ENCODE measurements at regions not wholly inside any gene's neighbourhood (a gene's known extent, or its start where the extent isn't known, plus 50 kb on each side); places are given as distances from the start of the nearest gene placed in this dataset.

DNA sequence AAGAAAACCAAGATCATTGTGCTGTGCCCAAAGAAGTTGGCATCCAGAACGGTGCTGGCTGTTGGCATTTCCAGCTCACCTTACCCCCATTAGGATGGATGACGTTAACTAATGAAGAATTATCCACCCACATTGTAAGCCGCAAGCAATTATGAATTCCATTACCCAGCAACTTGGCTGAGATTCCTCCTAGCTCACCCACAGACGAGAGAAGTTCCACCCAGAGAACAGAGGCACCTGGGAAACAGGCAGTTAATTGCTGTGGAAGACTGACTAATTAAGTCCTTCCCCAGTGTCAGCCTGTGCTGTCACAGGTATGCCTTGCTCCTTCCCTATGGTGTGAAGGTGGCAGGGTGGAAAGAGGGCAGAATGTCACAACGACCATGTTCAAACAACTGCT is 456.2 kb upstream of the CDH5 start:
- no peak overlapping the region for H3K4me3 ChIP-seq (ENCODE audit: low read depth, low read length)
- in situ Hi-C loops (cut with HindIII; ENCODE audit: low sequenced_read_pairs) = no loop called here
- no peak for TF ChIP-seq CTCF (IDR thresholded peaks at IDR 0.05; ENCODE audit: low read depth, low read length)
- DNase-seq (ENCODE audit: low read depth, low spot score) = no peak

DNA sequence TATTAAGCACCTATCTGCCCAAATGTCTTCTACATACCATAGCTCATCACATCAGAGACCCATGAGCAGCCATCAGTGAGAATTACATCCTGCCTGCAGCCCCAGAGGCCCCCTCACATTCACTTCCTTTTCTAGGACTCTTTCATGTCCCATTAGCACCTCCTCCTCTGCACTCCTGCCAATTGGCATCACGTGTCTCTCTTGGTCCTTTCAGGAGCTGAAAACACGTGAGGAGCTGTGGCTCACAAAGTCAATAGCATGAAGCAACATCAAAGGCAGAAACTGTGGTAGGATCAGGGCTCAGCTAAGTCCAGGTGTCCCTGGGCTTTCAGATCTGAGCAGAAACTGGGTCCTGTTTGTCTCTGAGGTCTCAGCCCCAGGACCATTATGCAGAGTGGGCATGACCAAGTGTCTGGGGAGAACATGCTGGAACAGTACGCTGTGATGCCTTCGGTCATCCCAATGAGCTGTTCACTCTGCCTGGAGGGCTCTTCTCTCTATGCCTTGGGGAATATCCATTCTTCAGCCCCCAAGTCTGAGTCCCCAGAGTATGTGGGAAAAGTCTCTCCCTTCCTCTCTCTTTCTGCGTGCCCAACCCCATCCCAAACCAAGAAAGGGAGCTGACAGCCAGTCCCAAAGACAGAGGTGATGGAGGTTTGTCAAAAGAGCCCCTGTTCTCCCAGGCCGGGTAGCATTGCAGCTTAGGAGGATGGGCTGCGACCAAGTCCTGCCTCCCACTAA is 457.0 kb upstream of the CDH5 start:
- TF ChIP-seq CTCF (IDR thresholded peaks at IDR 0.05; ENCODE audit: low read depth, low read length) = no peak
- in situ Hi-C loops (cut with HindIII; ENCODE audit: low sequenced_read_pairs) = no loop called here
- no peak for DNase-seq (ENCODE audit: low read depth, low spot score)
- no peak overlapping the region for H3K4me3 ChIP-seq (ENCODE audit: low read depth, low read length)

- in situ Hi-C loops (cut with HindIII; ENCODE audit: low sequenced_read_pairs) = no loop called here
- no peak for TF ChIP-seq CTCF (IDR thresholded peaks at IDR 0.05; ENCODE audit: low read depth, low read length)
- H3K4me3 ChIP-seq (ENCODE audit: low read depth, low read length) = no peak overlapping the region
- DNase-seq (ENCODE audit: low read depth, low spot score) = no peak
Measured at GRCh38 chr16:65908568-65908967, 457.9 kb upstream of the CDH5 start.

GRCh38 chr16:65905331-65905730 is 461.2 kb upstream of the CDH5 start:
- TF ChIP-seq CTCF (IDR thresholded peaks at IDR 0.05; ENCODE audit: low read depth, low read length) = no peak
- H3K4me3 ChIP-seq (ENCODE audit: low read depth, low read length) = no peak overlapping the region
- no peak for DNase-seq (ENCODE audit: low read depth, low spot score)
- in situ Hi-C loops (cut with HindIII; ENCODE audit: low sequenced_read_pairs) = no loop called here

DNA sequence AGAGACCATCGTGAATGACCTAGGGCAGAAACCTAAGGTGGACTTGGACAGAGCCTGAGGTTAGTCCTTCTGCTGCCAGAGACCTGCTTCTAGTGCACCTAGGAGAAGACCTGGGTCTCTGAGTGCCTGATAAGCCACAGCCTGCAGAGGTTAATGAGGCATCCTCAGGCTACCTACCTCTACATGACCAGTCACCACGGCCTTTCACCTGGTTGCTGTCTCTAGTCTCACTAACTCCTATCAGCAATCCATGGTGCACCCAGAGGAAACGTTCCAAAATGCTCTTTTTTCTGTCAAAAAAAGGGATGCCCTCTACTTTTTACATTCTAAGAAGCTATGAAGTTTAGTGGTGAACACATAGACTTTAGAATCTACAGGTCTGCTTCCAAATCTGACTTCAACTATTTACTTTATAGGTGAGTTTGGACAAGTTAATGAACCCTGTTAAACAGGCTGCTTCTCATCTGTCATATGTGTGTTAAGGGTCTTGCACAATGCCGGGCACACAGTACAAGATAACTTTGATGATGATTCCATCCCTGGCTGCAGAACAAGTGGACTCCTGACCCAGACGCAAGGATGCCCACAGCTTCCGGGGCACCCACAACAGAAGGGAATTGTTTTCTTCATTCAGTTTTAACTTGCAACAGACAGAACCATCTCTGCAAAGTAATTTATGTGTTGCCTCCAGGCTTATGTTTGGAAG is 469.9 kb upstream of the CDH5 start:
- no peak for TF ChIP-seq CTCF (IDR thresholded peaks at IDR 0.05; ENCODE audit: low read depth, low read length)
- DNase-seq (ENCODE audit: low read depth, low spot score) = no peak
- no peak overlapping the region for H3K4me3 ChIP-seq (ENCODE audit: low read depth, low read length)
- in situ Hi-C loops (cut with HindIII; ENCODE audit: low sequenced_read_pairs) = no loop called here

GRCh38 chr16:65895906-65896305 is 470.6 kb upstream of the CDH5 start:
- no peak for TF ChIP-seq CTCF (IDR thresholded peaks at IDR 0.05; ENCODE audit: low read depth, low read length)
- DNase-seq (ENCODE audit: low read depth, low spot score) = no peak
- no peak overlapping the region for H3K4me3 ChIP-seq (ENCODE audit: low read depth, low read length)
- in situ Hi-C loops (cut with HindIII; ENCODE audit: low sequenced_read_pairs) = no loop called here
